BJ (cell line): ENCODE measurements at regions not wholly inside any gene's neighbourhood (a gene's known extent, or its start where the extent isn't known, plus 50 kb on each side); places are given as distances from the start of the nearest gene placed in this dataset.
"Not testable (repeated sequence)": the region's sequence is repeated elsewhere in the genome, so short reads cannot be mapped to it uniquely, and the experiment has no call there.

ENCODE experiments used
- CTCF ChIA-PET: fragments of 350-600 bp; formaldehyde crosslinking; extraction: SDS; loops from one replicate; lab custom pipeline; 2021; ENCODE audit warnings: antibody characterized with exemption, inconsistent platforms; lab: Yijun Ruan, JAX
- POLR2A ChIA-PET: fragments of 300-600 bp; sonication (Branson Sonifier 250); formaldehyde crosslinking; extraction: SDS; loops from one replicate; lab custom pipeline; 2021; ENCODE audit warnings: antibody characterized with exemption; lab: Charles Lee
- DNase-seq: peaks from one replicate; pipeline ENCODE4 v3.0.0-alpha.2; 2011; ENCODE audit warnings: low read depth
- H3K27me3 ChIP-seq: 2 replicates; pipeline ENCODE4 v1.6.0; 2011; ENCODE audit warnings: low read length; ENCODE audit not compliant: control insufficient read depth, insufficient read depth
- H3K36me3 ChIP-seq: 2 replicates; pipeline ENCODE4 v1.5.1; 2011; ENCODE audit warnings: low read length; ENCODE audit not compliant: control insufficient read depth, insufficient read depth
- H3K4me3 ChIP-seq: 2 replicates; pipeline ENCODE4 v1.5.1; 2011; ENCODE audit warnings: low read depth, mild to moderate bottlenecking, control low read depth, low read length
- CTCF ChIP-seq: IDR thresholded peaks from 2 replicates; pipeline ENCODE4 v1.5.1; 2011; ENCODE audit warnings: low read depth, mild to moderate bottlenecking, control low read depth, inconsistent platforms, low read length, moderate library complexity; ENCODE audit not compliant: insufficient read depth

DNA sequence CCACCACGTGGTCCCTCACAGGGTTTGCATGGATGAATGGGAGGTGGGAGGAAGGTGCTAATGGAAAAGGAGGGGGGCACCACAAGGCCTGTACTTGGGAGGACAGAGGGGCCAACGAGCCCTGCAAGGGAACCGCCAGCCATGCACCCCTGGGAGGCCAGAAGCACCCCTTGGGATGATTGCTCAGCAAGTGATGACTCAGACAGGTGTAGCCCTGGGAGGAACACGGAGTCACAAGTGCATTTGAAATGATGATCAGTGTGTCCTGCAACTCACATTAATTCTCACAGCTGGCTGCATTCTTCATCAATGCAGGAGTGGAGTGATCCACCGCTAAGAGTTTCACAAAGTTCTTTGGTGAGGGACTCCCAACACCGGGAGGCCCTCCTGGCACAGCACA, 82.8 kb upstream of the ZNF254 start:
- CTCF ChIA-PET: no interaction called here

DNA sequence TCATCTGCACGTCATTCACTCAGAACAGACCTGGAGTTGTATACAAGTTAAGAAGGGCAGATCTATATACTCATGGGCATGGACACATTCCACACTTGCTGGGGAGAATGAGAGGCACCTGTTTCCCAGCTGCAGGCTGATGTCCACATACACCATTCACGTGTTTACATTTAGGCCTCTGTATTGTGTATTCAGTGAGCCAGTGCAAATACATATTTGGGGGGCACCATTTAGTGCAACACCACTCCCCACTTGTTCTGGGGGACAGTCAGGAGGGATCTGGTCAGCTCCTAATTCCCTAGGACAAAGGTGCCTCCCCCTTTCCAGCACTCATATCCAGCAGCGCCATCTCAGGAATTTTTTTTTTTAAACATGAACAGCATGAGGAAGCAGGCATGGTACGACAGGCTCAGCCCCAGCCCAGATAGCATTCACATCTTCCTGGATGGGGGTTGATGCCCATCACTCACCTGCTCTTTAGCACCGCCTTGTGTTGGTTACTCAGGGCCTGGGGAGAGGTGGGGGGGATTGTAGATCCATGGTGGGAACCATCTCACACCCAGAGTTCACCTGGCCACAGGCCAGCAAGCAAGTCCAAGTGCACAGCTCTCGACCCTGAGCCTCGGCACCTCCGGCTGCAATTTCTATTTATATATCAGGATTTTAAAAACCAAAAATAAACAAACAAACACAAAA, 56.9 kb upstream of the ZNF254 start:
- no peaks in the 10 kb centered on the region; the same call in 1 of the 2 replicates for H3K36me3 ChIP-seq
- no peak overlapping the region for H3K4me3 ChIP-seq
- DNase-seq: no peak
- no peaks in the 10 kb centered on the region for H3K27me3 ChIP-seq
- ChIA-PET POLR2A (no interaction called here), CTCF (no interaction called here)
- TF ChIP-seq CTCF: no peak

More for the DNA sequence above, 82.8 kb upstream of the ZNF254 start:
- H3K27me3 ChIP-seq: no peaks in the 10 kb centered on the region
- POLR2A ChIA-PET: no interaction called here
- no peak overlapping the region for H3K4me3 ChIP-seq
- H3K36me3 ChIP-seq: no peaks in the 10 kb centered on the region
- TF ChIP-seq CTCF: no peak
- no peak for DNase-seq

DNA sequence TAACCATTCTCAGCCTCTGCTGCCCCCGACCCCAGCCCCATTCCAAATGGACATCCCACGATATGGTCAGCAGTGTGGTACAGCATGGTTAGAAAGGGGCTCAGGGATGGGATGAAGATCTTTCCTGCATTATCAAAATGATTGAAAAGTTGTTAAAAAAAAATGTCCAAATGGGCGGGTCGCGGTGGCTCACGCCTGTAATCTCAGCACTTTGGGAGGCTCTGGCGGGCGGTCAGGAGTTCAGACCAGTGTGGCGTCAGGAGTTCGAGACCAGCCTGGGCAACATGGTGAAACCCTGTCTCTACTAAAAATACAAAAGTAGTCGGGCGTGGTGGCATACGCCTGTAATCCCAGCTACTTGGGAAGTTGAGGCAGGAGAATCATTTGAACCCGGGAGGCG, 54.3 kb upstream of the ZNF254 start:
- no peak overlapping the region for H3K4me3 ChIP-seq
- H3K36me3 ChIP-seq: no peaks in the 10 kb centered on the region; the same call in none of the 2 replicates
- ChIA-PET CTCF (interaction anchor here (0.6 kb wide), 1 partner anchor 96 kb away, joined by 4 read pairs; no protein-coding TSS in a partner anchor), POLR2A (interaction anchor here (0.7 to 1.7 kb wide), 2 partner anchors 55 to 118 kb away, joined by 4 to 5 read pairs; partner anchors contain the start of gene ZNF726)
- TF ChIP-seq CTCF: no peak
- H3K27me3 ChIP-seq: no peaks in the 10 kb centered on the region
- DNase-seq: no peak

- TF ChIP-seq CTCF: 0 out of 2 replicates have a peak, but pooled peaks have one; percentile 7
- H3K36me3 ChIP-seq: no peaks in the 10 kb centered on the region; the same call in none of the 2 replicates
- CTCF ChIA-PET: interaction anchor here (0.5 kb wide), 1 partner anchor 13 kb away, joined by 3 read pairs; no protein-coding TSS in a partner anchor
- H3K27me3 ChIP-seq: no peaks in the 10 kb centered on the region
- peak overlapping the region; percentile 89 for H3K4me3 ChIP-seq
- POLR2A ChIA-PET: interaction anchor here (0.7 to 1.7 kb wide), 2 partner anchors 21 to 119 kb away, joined by 4 to 5 read pairs; partner anchors contain the start of gene ZNF726
- peak; percentile 49 for DNase-seq
Measured at GRCh38 chr19:24033301-24033962, 53.6 kb upstream of the ZNF254 start.

DNA sequence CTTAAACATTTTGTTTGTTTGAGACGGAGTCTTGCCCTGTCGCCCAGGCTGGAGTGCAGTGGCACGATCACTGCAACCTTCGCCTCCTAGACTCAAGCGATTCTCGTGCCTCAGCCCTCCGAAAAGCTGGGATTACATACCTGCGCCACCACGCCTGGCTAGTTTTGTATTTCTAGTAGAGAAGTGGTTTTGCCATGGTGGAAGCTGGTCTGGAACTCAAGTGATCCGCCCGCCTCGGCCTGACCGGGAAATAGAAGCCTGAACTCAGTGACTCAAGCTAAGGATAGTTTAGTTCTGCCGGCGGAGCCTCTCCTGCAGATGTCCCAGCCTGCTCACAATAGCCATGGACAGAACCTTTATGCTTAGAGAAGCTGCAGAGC, 53.0 kb upstream of the ZNF254 start:
- no peaks in the 10 kb centered on the region; the same call in none of the 2 replicates for H3K36me3 ChIP-seq
- peak overlapping the region; percentile 89 for H3K4me3 ChIP-seq
- peak; percentile 19 for DNase-seq
- POLR2A ChIA-PET: interaction anchor here (0.7 to 1.7 kb wide), 2 partner anchors 20 to 119 kb away, joined by 4 to 5 read pairs; partner anchors contain the start of gene ZNF726
- no peaks in the 10 kb centered on the region for H3K27me3 ChIP-seq
- CTCF ChIA-PET: interaction anchor here (0.5 kb wide), 1 partner anchor 14 kb away, joined by 3 read pairs; no protein-coding TSS in a partner anchor
- no peak for TF ChIP-seq CTCF

DNA sequence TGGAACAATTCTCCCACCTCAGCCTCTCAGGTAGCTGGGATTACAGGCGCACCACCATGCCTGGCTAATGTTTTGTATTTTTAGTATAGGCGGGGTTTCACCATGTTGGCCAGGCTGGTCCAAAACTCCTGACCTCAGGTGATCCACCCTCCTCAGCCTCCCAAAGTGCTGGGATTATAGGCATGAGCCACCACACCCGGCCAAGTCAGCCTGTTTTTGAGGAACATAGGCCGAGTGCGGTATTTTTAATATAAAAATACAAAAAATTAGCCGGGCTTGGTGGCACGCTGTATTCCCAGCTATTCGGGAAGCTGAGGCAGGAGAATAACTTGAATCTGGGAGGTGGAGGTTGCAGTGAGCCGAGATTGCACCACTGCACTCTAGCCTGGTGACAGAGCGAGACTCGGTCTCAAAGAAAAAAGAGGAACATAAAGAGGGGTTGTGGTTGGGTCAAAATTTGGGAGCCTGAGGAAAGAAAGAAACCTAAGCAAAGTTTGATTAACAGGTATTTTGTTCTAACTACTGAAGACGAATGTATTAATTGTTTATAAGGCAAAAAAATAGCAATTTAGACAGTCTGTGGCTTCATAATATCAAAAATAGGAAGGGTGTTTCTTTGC, 51.6 kb upstream of the ZNF254 start:
- H3K27me3 ChIP-seq, CTCF ChIA-PET, POLR2A ChIA-PET, DNase-seq, H3K36me3 ChIP-seq: not testable (repeated sequence)
- H3K4me3 ChIP-seq: peak overlapping the region; percentile 89
